ENCODE measurements at regions not wholly inside any gene's neighbourhood (a gene's known extent, or its start where the extent isn't known, plus 50 kb on each side); places are given as distances from the start of the nearest gene placed in this dataset.
"Not testable (repeated sequence)": the region's sequence is repeated elsewhere in the genome, so short reads cannot be mapped to it uniquely, and the experiment has no call there.

DNA sequence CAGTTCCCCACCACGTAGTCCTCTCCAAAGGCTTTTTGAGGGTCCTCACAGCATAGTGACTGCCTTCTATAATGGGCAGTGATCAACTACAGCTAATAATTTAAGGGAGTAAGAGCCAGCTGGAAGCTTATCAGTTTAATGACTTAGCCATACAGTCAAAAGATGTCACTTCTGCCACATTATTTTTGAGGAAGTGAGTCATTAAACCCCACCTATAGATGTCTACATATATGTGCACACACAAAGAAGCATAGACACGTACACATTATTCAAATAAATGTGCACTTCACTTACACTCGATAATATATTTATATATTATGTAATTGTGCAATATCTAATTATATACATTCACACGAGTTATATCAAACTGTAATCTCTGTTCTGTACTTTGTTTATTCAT lies 1704.7 kb downstream of the KCNT2 start:
- H3K27ac ChIP-seq (ENCODE audit: low read length): no peak overlapping the region
- no peaks in the 10 kb centered on the region for H3K9me3 ChIP-seq (ENCODE audit: control insufficient read depth, insufficient read depth, low read length)
- no peaks in the 10 kb centered on the region for H3K4me1 ChIP-seq (ENCODE audit: control insufficient read depth, insufficient read depth, low read length)
- H3K36me3 ChIP-seq (ENCODE audit: control insufficient read depth, insufficient read depth, low read length): no peaks in the 10 kb centered on the region
- no peak for DNase-seq (ENCODE audit: low read depth, low spot score)
- H3K27me3 ChIP-seq (ENCODE audit: control insufficient read depth, insufficient read depth, low read length): no peaks in the 10 kb centered on the region
- no peak overlapping the region for H3K4me3 ChIP-seq (ENCODE audit: low read length)
- WGBS (ENCODE audit: insufficient coverage, insufficient read length): no CpG with 5 or more reads among the region's 4 CpGs

- Histone ChIP-seq H3K4me3 (ENCODE audit: low read length) (no peak overlapping the region), H3K27me3 (ENCODE audit: control insufficient read depth, insufficient read depth, low read length) (no peaks in the 10 kb centered on the region), H3K4me1 (ENCODE audit: control insufficient read depth, insufficient read depth, low read length) (no peaks in the 10 kb centered on the region), H3K9me3 (ENCODE audit: control insufficient read depth, insufficient read depth, low read length) (no peaks in the 10 kb centered on the region), H3K36me3 (ENCODE audit: control insufficient read depth, insufficient read depth, low read length) (no peaks in the 10 kb centered on the region), H3K27ac (ENCODE audit: low read length) (no peak overlapping the region)
- DNase-seq (ENCODE audit: low read depth, low spot score): no peak
- no CpG with 5 or more reads among the region's 3 CpGs for WGBS (ENCODE audit: insufficient coverage, insufficient read length)
These were observed 1702.9 kb upstream of the B3GALT2 start for GRCh38 chr1:194889310-194889709.

GRCh38 chr1:194870860-194871259 lies 1684.4 kb upstream of the B3GALT2 start:
- WGBS (ENCODE audit: insufficient coverage, insufficient read length): no CpG with 5 or more reads among the region's 2 CpGs
- Histone ChIP-seq H3K27ac (ENCODE audit: low read length) (no peak overlapping the region), H3K27me3 (ENCODE audit: control insufficient read depth, insufficient read depth, low read length) (no peaks in the 10 kb centered on the region), H3K9me3 (ENCODE audit: control insufficient read depth, insufficient read depth, low read length) (no peaks in the 10 kb centered on the region), H3K4me3 (ENCODE audit: low read length) (no peak overlapping the region), H3K36me3 (ENCODE audit: control insufficient read depth, insufficient read depth, low read length) (no peaks in the 10 kb centered on the region), H3K4me1 (ENCODE audit: control insufficient read depth, insufficient read depth, low read length) (no peaks in the 10 kb centered on the region)
- no peak for DNase-seq (ENCODE audit: low read depth, low spot score)

GRCh38 chr1:194866153-194866552 lies 1679.7 kb upstream of the B3GALT2 start:
- WGBS (ENCODE audit: insufficient coverage, insufficient read length): no CpG with 5 or more reads among the region's 1 CpG
- no peak overlapping the region for H3K27ac ChIP-seq (ENCODE audit: low read length)
- H3K4me3 ChIP-seq (ENCODE audit: low read length): no peak overlapping the region
- no peaks in the 10 kb centered on the region for H3K27me3 ChIP-seq (ENCODE audit: control insufficient read depth, insufficient read depth, low read length)
- DNase-seq (ENCODE audit: low read depth, low spot score): no peak
- H3K9me3 ChIP-seq (ENCODE audit: control insufficient read depth, insufficient read depth, low read length): no peaks in the 10 kb centered on the region
- H3K36me3 ChIP-seq (ENCODE audit: control insufficient read depth, insufficient read depth, low read length): no peaks in the 10 kb centered on the region
- no peaks in the 10 kb centered on the region for H3K4me1 ChIP-seq (ENCODE audit: control insufficient read depth, insufficient read depth, low read length)

- no CpG with 5 or more reads among the region's 4 CpGs for WGBS (ENCODE audit: insufficient coverage, insufficient read length)
- H3K36me3 ChIP-seq (ENCODE audit: control insufficient read depth, insufficient read depth, low read length): no peaks in the 10 kb centered on the region
- no peaks in the 10 kb centered on the region for H3K9me3 ChIP-seq (ENCODE audit: control insufficient read depth, insufficient read depth, low read length)
- H3K4me3 ChIP-seq (ENCODE audit: low read length): no peak overlapping the region
- no peaks in the 10 kb centered on the region for H3K27me3 ChIP-seq (ENCODE audit: control insufficient read depth, insufficient read depth, low read length)
- H3K27ac ChIP-seq (ENCODE audit: low read length): no peak overlapping the region
- DNase-seq (ENCODE audit: low read depth, low spot score): no peak
- no peaks in the 10 kb centered on the region for H3K4me1 ChIP-seq (ENCODE audit: control insufficient read depth, insufficient read depth, low read length)
These were observed 1679.0 kb upstream of the B3GALT2 start for GRCh38 chr1:194865383-194865782.

GRCh38 chr1:194862129-194862528 lies 1675.7 kb upstream of the B3GALT2 start:
- Histone ChIP-seq H3K4me1 (ENCODE audit: control insufficient read depth, insufficient read depth, low read length) (no peaks in the 10 kb centered on the region; the same call in 1 of the 2 replicates), H3K9me3 (ENCODE audit: control insufficient read depth, insufficient read depth, low read length) (no peaks in the 10 kb centered on the region)

GRCh38 chr1:194860248-194861201 lies 1674.1 kb upstream of the B3GALT2 start:
- WGBS (ENCODE audit: insufficient coverage, insufficient read length): 100% methylated on average over 1 of the region's 10 CpGs
- no peak for DNase-seq (ENCODE audit: low read depth, low spot score)
- H3K27me3 ChIP-seq (ENCODE audit: control insufficient read depth, insufficient read depth, low read length): no peaks in the 10 kb centered on the region
- no peak overlapping the region for H3K4me3 ChIP-seq (ENCODE audit: low read length)
- H3K4me1 ChIP-seq (ENCODE audit: control insufficient read depth, insufficient read depth, low read length): no peaks in the 10 kb centered on the region; the same call in 1 of the 2 replicates
- H3K9me3 ChIP-seq (ENCODE audit: control insufficient read depth, insufficient read depth, low read length): no peaks in the 10 kb centered on the region
- no peaks in the 10 kb centered on the region for H3K36me3 ChIP-seq (ENCODE audit: control insufficient read depth, insufficient read depth, low read length)
- H3K27ac ChIP-seq (ENCODE audit: low read length): no peak overlapping the region

More at GRCh38 chr1:194862129-194862528, 1675.7 kb upstream of the B3GALT2 start:
- Histone ChIP-seq H3K4me3 (ENCODE audit: low read length) (no peak overlapping the region), H3K27ac (ENCODE audit: low read length) (no peak overlapping the region), H3K36me3 (ENCODE audit: control insufficient read depth, insufficient read depth, low read length) (no peaks in the 10 kb centered on the region), H3K27me3 (ENCODE audit: control insufficient read depth, insufficient read depth, low read length) (no peaks in the 10 kb centered on the region)
- no peak for DNase-seq (ENCODE audit: low read depth, low spot score)

DNA sequence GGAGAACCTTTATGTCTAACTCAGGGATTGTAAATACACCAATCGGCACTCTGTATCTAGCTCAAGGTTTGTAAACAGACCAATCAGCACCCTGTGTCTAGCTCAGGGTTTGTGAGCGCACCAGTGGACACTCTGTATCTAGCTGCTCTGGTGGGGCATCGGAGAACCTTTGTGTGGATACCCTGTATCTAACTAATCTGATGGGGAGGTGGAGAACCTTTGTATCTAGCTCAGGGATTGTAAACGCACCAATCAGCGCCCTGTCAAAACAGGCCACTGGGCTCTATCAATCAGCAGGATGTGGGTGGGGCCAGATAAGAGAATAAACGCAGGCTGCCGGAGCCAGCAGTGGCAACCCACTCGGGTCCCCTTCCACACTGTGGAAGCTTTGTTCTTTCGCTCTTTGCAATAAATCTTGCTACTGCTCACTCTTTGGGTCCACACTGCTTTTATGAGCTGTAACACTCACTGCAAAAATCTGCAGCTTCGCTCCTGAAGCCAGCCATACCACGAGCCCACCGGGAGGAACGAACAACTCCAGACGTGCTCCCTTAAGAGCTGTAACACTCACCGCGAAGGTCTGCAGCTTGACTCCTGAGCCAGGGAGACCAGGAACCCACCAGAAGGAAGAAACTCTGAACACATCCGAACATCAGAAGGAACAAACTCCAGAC lies 1673.2 kb upstream of the B3GALT2 start:
- not testable (repeated sequence) for H3K4me1 ChIP-seq (ENCODE audit: control insufficient read depth, insufficient read depth, low read length); DNase-seq (ENCODE audit: low read depth, low spot score); H3K9me3 ChIP-seq (ENCODE audit: control insufficient read depth, insufficient read depth, low read length); H3K27ac ChIP-seq (ENCODE audit: low read length); H3K4me3 ChIP-seq (ENCODE audit: low read length); H3K27me3 ChIP-seq (ENCODE audit: control insufficient read depth, insufficient read depth, low read length); H3K36me3 ChIP-seq (ENCODE audit: control insufficient read depth, insufficient read depth, low read length)
- WGBS (ENCODE audit: insufficient coverage, insufficient read length): no CpG with 5 or more reads among the region's 17 CpGs

DNA sequence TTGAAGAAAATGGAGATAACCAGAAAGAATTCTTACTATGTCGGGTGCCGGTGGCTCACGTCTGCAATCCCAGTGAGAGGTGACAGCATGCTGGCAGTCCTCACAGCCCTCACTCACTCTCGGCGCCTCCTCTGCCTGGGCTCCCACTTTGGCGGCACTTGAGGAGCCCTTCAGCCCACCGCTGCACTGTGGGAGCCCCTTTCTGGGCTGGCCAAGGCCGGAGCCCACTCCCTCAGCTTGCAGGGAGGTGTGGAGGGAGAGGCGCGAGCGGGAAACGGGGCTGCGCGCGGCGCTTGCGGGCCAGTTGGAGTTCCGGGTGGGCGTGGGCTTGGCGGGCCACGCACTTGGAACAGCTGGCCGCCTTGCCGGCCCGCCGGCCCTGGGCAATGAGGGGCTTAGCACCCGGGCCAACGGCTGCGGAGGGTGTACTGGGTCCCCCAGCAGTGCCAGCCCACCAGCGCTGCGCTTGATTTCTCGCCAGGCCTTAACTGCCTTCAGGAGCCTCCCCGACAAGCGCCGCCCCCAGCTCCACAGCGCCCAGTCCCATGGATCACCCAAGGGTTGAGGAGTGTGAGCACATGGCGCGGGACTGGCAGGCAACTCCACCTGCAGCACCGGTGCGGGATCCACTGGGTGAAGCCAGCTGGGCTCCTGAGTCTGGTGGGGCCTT lies 1672.5 kb upstream of the B3GALT2 start:
- H3K36me3 ChIP-seq (ENCODE audit: control insufficient read depth, insufficient read depth, low read length); H3K27me3 ChIP-seq (ENCODE audit: control insufficient read depth, insufficient read depth, low read length); H3K27ac ChIP-seq (ENCODE audit: low read length); H3K4me3 ChIP-seq (ENCODE audit: low read length); H3K9me3 ChIP-seq (ENCODE audit: control insufficient read depth, insufficient read depth, low read length); H3K4me1 ChIP-seq (ENCODE audit: control insufficient read depth, insufficient read depth, low read length); DNase-seq (ENCODE audit: low read depth, low spot score): not testable (repeated sequence)
- WGBS (ENCODE audit: insufficient coverage, insufficient read length): no CpG with 5 or more reads among the region's 39 CpGs

- Histone ChIP-seq H3K27me3 (ENCODE audit: control insufficient read depth, insufficient read depth, low read length) (no peaks in the 10 kb centered on the region), H3K36me3 (ENCODE audit: control insufficient read depth, insufficient read depth, low read length) (no peaks in the 10 kb centered on the region), H3K4me3 (ENCODE audit: low read length) (no peak overlapping the region), H3K4me1 (ENCODE audit: control insufficient read depth, insufficient read depth, low read length) (no peaks in the 10 kb centered on the region; the same call in 1 of the 2 replicates), H3K9me3 (ENCODE audit: control insufficient read depth, insufficient read depth, low read length) (no peaks in the 10 kb centered on the region), H3K27ac (ENCODE audit: low read length) (no peak overlapping the region)
- DNase-seq (ENCODE audit: low read depth, low spot score): no peak
- no CpG with 5 or more reads among the region's 2 CpGs for WGBS (ENCODE audit: insufficient coverage, insufficient read length)
These were observed 1671.0 kb upstream of the B3GALT2 start for GRCh38 chr1:194857413-194857812.

Data from iPS DF 6.9 (cell line).